ENCODE measurements at regions not wholly inside any gene's neighbourhood (a gene's known extent, or its start where the extent isn't known, plus 50 kb on each side); places are given as distances from the start of the nearest gene placed in this dataset.

GRCh38 chr5:152102057-152102456 lies 177.4 kb upstream of the GLRA1 start:
- no peak overlapping the region for H3K4me3 ChIP-seq (ENCODE audit: low read depth, low read length)

GRCh38 chr5:152100462-152100861 lies 175.8 kb upstream of the GLRA1 start:
- no peak for TF ChIP-seq CTCF (IDR thresholded peaks at IDR 0.05; ENCODE audit: low read depth, low read length)
- H3K4me3 ChIP-seq (ENCODE audit: low read depth, low read length), result no peak overlapping the region

More at GRCh38 chr5:152102057-152102456, 177.4 kb upstream of the GLRA1 start:
- no peak for TF ChIP-seq CTCF (IDR thresholded peaks at IDR 0.05; ENCODE audit: low read depth, low read length)

- no peak for TF ChIP-seq CTCF (IDR thresholded peaks at IDR 0.05; ENCODE audit: low read depth, low read length)
- no peak overlapping the region for H3K4me3 ChIP-seq (ENCODE audit: low read depth, low read length)
Measured at GRCh38 chr5:152097128-152097527, 172.5 kb upstream of the GLRA1 start.

GRCh38 chr5:152094716-152095115 lies 170.1 kb upstream of the GLRA1 start:
- no peak overlapping the region for H3K4me3 ChIP-seq (ENCODE audit: low read depth, low read length)
- TF ChIP-seq CTCF (IDR thresholded peaks at IDR 0.05; ENCODE audit: low read depth, low read length), result no peak

GRCh38 chr5:152094060-152094459 lies 169.4 kb upstream of the GLRA1 start:
- no peak overlapping the region for H3K4me3 ChIP-seq (ENCODE audit: low read depth, low read length)
- TF ChIP-seq CTCF (IDR thresholded peaks at IDR 0.05; ENCODE audit: low read depth, low read length), result no peak

GRCh38 chr5:152092580-152092979 lies 167.9 kb upstream of the GLRA1 start:
- no peak overlapping the region for H3K4me3 ChIP-seq (ENCODE audit: low read depth, low read length)
- no peak for TF ChIP-seq CTCF (IDR thresholded peaks at IDR 0.05; ENCODE audit: low read depth, low read length)

GRCh38 chr5:152089644-152090043 lies 165.0 kb upstream of the GLRA1 start:
- no peak overlapping the region for H3K4me3 ChIP-seq (ENCODE audit: low read depth, low read length)
- no peak for TF ChIP-seq CTCF (IDR thresholded peaks at IDR 0.05; ENCODE audit: low read depth, low read length)
